CMK (cell line): ENCODE measurements at regions not wholly inside any gene's neighbourhood (a gene's known extent, or its start where the extent isn't known, plus 50 kb on each side); places are given as distances from the start of the nearest gene placed in this dataset.

Experiments used
- DNase-seq: peaks from one replicate; pipeline ENCODE4 v3.0.0-alpha.2; 2010; ENCODE audit warnings: low read depth

- no peak for DNase-seq
These were observed 51.3 kb upstream of the PTPN3 start for GRCh38 chr9:109549386-109549785.

GRCh38 chr9:109551651-109552050 lies 53.5 kb upstream of the PTPN3 start:
- DNase-seq = no peak

- DNase-seq = no peak
These were observed 57.1 kb upstream of the PTPN3 start for GRCh38 chr9:109555215-109555614.

- DNase-seq = no peak
These were observed 58.0 kb upstream of the PTPN3 start for GRCh38 chr9:109556061-109556460.

GRCh38 chr9:109556786-109557185 lies 58.7 kb upstream of the PTPN3 start:
- no peak for DNase-seq

- DNase-seq = no peak
These were observed 59.4 kb upstream of the PTPN3 start for GRCh38 chr9:109557481-109557880.

- no peak for DNase-seq
These were observed 60.6 kb upstream of the PTPN3 start for GRCh38 chr9:109558718-109559151.

- no peak for DNase-seq
These were observed 62.5 kb upstream of the PTPN3 start for GRCh38 chr9:109560470-109561132.

- peak; percentile 54 for DNase-seq
These were observed 63.0 kb upstream of the PTPN3 start for GRCh38 chr9:109561137-109561536.

GRCh38 chr9:109568089-109568488 lies 70.0 kb upstream of the PTPN3 start:
- no peak for DNase-seq

- no peak for DNase-seq
These were observed 70.6 kb upstream of the PTPN3 start for GRCh38 chr9:109568568-109569210.

GRCh38 chr9:109574061-109574882 lies 76.2 kb upstream of the PTPN3 start:
- no peak for DNase-seq

- DNase-seq = no peak
These were observed 78.7 kb upstream of the PTPN3 start for GRCh38 chr9:109576762-109577161.

- no peak for DNase-seq
These were observed 81.3 kb upstream of the PTPN3 start for GRCh38 chr9:109579191-109579948.

GRCh38 chr9:109582386-109582785 lies 84.3 kb upstream of the PTPN3 start:
- DNase-seq = no peak

- DNase-seq = no peak
These were observed 86.1 kb upstream of the PTPN3 start for GRCh38 chr9:109584205-109584604.

- no peak for DNase-seq
These were observed 87.7 kb upstream of the PTPN3 start for GRCh38 chr9:109585796-109586195.

- DNase-seq = no peak
These were observed 88.9 kb upstream of the PTPN3 start for GRCh38 chr9:109586993-109587392.

- DNase-seq = no peak
These were observed 90.3 kb upstream of the PTPN3 start for GRCh38 chr9:109588415-109588814.

GRCh38 chr9:109590966-109591365 lies 92.9 kb upstream of the PTPN3 start:
- DNase-seq = no peak

GRCh38 chr9:109591691-109592090 lies 93.6 kb upstream of the PTPN3 start:
- no peak for DNase-seq

- no peak for DNase-seq
These were observed 95.5 kb upstream of the PTPN3 start for GRCh38 chr9:109593612-109594011.
